MCF 10A (cell line): ENCODE measurements at regions not wholly inside any gene's neighbourhood (a gene's known extent, or its start where the extent isn't known, plus 50 kb on each side); places are given as distances from the start of the nearest gene placed in this dataset.
"Not testable (repeated sequence)": the region's sequence is repeated elsewhere in the genome, so short reads cannot be mapped to it uniquely, and the experiment has no call there.

Source experiments
- BruUV-seq: library from RNA; stranded (reverse); fragments of 400-500 nt; replicated peaks from 2 replicates; lab custom pipeline; 2021; lab: Mats Ljungman, UMichigan
- CTCF ChIA-PET: fragments of 300-600 bp; sonication (Branson Sonifier 250); formaldehyde crosslinking; extraction: SDS; loops from one replicate; lab custom pipeline; 2021; ENCODE audit warnings: antibody characterized with exemption, inconsistent platforms; lab: Yijun Ruan, JAX
- POLR2A ChIA-PET: fragments of 300-600, 350-650 bp; sonication (Branson Sonifier 250); formaldehyde crosslinking; extraction: SDS; loops from one replicate; lab custom pipeline; 2020; ENCODE audit warnings: antibody characterized with exemption, inconsistent platforms; lab: Yijun Ruan, JAX
- DNase-seq: peaks from one replicate; pipeline ENCODE4 v3.0.0-alpha.2; 2018; ENCODE audit not compliant: unreplicated experiment
- H3K27ac Mint-ChIP-seq: one replicate; pipeline ENCODE4 v1.8.0; 2022; ENCODE audit warnings: mild to moderate bottlenecking, low read depth, mixed read lengths; ENCODE audit not compliant: unreplicated experiment
- H3K27me3 Mint-ChIP-seq: one replicate; pipeline ENCODE4 v1.8.0; 2022; ENCODE audit warnings: mixed read lengths; ENCODE audit not compliant: insufficient read depth, unreplicated experiment
- H3K36me3 Mint-ChIP-seq: one replicate; pipeline ENCODE4 v1.8.0; 2022; ENCODE audit warnings: mild to moderate bottlenecking, moderate library complexity, mixed read lengths; ENCODE audit not compliant: insufficient read depth, unreplicated experiment
- H3K4me1 Mint-ChIP-seq: one replicate; pipeline ENCODE4 v1.8.0; 2022; ENCODE audit warnings: mixed read lengths; ENCODE audit not compliant: insufficient read depth, unreplicated experiment
- H3K4me3 Mint-ChIP-seq: one replicate; pipeline ENCODE4 v1.8.0; 2022; ENCODE audit warnings: mild to moderate bottlenecking, moderate library complexity, mixed read lengths; ENCODE audit not compliant: unreplicated experiment
- H3K9me3 Mint-ChIP-seq: one replicate; pipeline ENCODE4 v1.8.0; 2022; ENCODE audit warnings: mixed read lengths; ENCODE audit not compliant: unreplicated experiment
- intact Hi-C: fragments of 100-400 bp; cut with micrococcal nuclease; formaldehyde crosslinking; loops from 2 replicates; pipeline ENCODE4 v1.14.1; 2022
- TF ChIP-seq, protein P1 (sequence below): fragments of 200-600 bp; IDR thresholded peaks from one replicate; pipeline ENCODE4 v1.8.0; 2022; ENCODE audit warnings: antibody characterized with exemption, mild to moderate bottlenecking; ENCODE audit not compliant: unreplicated experiment

- Mint-ChIP-seq H3K27ac (no peak overlapping the region), H3K4me3 (no peak overlapping the region), H3K9me3 (no peaks in the 10 kb centered on the region), H3K27me3 (peaks cover 32% of the 10 kb centered on the region), H3K36me3 (no peaks in the 10 kb centered on the region), H3K4me1 (no peaks in the 10 kb centered on the region)
- ChIA-PET CTCF (interaction anchor here (0.6 kb wide), 1 partner anchor 11 kb away, joined by 3 read pairs; no protein-coding TSS in a partner anchor), POLR2A (no interaction called here)
- intact Hi-C loops, result no loop called here
- no TSS peak for BruUV-seq
- no peak for DNase-seq
- TF ChIP-seq, protein P1, sequence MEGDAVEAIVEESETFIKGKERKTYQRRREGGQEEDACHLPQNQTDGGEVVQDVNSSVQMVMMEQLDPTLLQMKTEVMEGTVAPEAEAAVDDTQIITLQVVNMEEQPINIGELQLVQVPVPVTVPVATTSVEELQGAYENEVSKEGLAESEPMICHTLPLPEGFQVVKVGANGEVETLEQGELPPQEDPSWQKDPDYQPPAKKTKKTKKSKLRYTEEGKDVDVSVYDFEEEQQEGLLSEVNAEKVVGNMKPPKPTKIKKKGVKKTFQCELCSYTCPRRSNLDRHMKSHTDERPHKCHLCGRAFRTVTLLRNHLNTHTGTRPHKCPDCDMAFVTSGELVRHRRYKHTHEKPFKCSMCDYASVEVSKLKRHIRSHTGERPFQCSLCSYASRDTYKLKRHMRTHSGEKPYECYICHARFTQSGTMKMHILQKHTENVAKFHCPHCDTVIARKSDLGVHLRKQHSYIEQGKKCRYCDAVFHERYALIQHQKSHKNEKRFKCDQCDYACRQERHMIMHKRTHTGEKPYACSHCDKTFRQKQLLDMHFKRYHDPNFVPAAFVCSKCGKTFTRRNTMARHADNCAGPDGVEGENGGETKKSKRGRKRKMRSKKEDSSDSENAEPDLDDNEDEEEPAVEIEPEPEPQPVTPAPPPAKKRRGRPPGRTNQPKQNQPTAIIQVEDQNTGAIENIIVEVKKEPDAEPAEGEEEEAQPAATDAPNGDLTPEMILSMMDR, result no peak
Observed at GRCh38 chrX:73390628-73391567, 56.0 kb upstream of the CDX4 start.

- Mint-ChIP-seq H3K36me3 (no peaks in the 10 kb centered on the region), H3K4me1 (no peaks in the 10 kb centered on the region), H3K27ac (no peak overlapping the region), H3K9me3 (peaks cover 15% of the 10 kb centered on the region), H3K4me3 (no peak overlapping the region), H3K27me3 (peaks cover 43% of the 10 kb centered on the region)
- no peak for DNase-seq
- ChIA-PET POLR2A (no interaction called here), CTCF (no interaction called here)
- intact Hi-C loops, result no loop called here
- no TSS peak for BruUV-seq
- TF ChIP-seq, protein P1, result no peak
Observed at GRCh38 chrX:73366696-73367095, 80.2 kb upstream of the CDX4 start.

DNA sequence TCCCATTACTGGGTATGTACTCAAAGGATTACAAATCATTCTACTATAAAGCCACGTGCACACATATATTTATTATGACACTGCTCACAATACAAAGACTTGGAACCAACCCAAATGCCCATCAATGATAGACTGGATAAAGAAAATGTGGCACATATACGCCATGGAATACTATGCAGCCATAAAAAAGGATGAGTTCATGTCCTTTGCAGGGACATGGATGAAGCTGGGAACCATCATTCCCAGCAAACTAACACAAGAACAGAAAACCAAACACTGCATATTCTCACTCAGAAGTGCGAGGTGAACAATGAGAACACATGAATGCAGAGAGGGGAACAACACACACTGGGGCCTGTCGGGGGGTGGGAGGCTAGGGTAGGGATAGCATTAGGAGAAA, 89.6 kb upstream of the CDX4 start:
- POLR2A ChIA-PET, H3K4me1 Mint-ChIP-seq, H3K4me3 Mint-ChIP-seq, H3K36me3 Mint-ChIP-seq, intact Hi-C loops, BruUV-seq, DNase-seq, H3K9me3 Mint-ChIP-seq, H3K27ac Mint-ChIP-seq, CTCF ChIA-PET: not testable (repeated sequence)
- peaks cover 15% of the 10 kb centered on the region for H3K27me3 Mint-ChIP-seq

DNA sequence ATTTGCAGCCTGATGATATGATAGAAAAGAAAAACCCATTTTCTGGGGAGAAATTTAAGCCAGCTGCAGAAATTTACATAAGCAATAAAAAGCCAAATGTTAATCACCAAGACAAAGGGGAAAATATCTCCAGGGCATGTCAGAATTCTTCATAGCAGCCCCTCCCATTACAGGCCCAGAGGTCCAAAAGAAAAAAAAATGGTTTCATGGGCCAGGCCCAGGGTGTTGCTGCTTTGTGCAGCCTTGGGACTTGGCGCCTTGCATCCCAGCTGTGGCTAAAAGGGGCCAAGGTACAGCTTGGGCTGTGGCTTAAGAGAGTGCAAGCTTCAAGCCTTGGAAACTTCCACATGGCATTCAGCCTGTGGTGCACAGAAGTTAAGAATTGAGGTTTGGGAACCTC, 97.9 kb upstream of the CDX4 start:
- intact Hi-C loops, result no loop called here
- TF ChIP-seq, protein P1, result no peak
- Mint-ChIP-seq H3K27ac (no peak overlapping the region), H3K27me3 (peaks cover 37% of the 10 kb centered on the region), H3K4me1 (no peaks in the 10 kb centered on the region), H3K4me3 (no peak overlapping the region), H3K36me3 (no peaks in the 10 kb centered on the region), H3K9me3 (no peaks in the 10 kb centered on the region)
- ChIA-PET CTCF (no interaction called here), POLR2A (no interaction called here)
- no TSS peak for BruUV-seq
- DNase-seq, result no peak
